ENCODE measurements at regions not wholly inside any gene's neighbourhood (a gene's known extent, or its start where the extent isn't known, plus 50 kb on each side); places are given as distances from the start of the nearest gene placed in this dataset.

- H3K4me2 ChIP-seq (ENCODE audit: low read length) = no peak overlapping the region
- BruUV-seq (replicated peaks) = no TSS peak
- DNase-seq (ENCODE audit: low spot score) = no peak
- ChIA-PET CTCF (ENCODE audit: unreplicated experiment) (no interaction called here), POLR2A (no interaction called here)
- H3K9me2 ChIP-seq (ENCODE audit: insufficient read depth, low read length) = no peaks in the 10 kb centered on the region
- H3K36me3 ChIP-seq (ENCODE audit: insufficient read depth, low read length) = no peaks in the 10 kb centered on the region
- H3K27ac ChIP-seq (ENCODE audit: low read depth, low read length, poor library complexity, severe bottlenecking) = no peak overlapping the region
- no peaks in the 10 kb centered on the region for H3K4me1 ChIP-seq (ENCODE audit: insufficient read depth, low read length, poor library complexity, severe bottlenecking)
- no peak overlapping the region for H3K4me3 ChIP-seq (ENCODE audit: low read depth, low read length, poor library complexity, severe bottlenecking)
- H3K9me3 ChIP-seq (ENCODE audit: low read length) = no peaks in the 10 kb centered on the region
- H3K79me2 ChIP-seq (ENCODE audit: insufficient read depth, low read depth, low read length) = no peaks in the 10 kb centered on the region
- H2AFZ ChIP-seq (ENCODE audit: low read length) = no peak overlapping the region
- TF ChIP-seq EZH2phosphoT487 (IDR thresholded peaks at IDR 0.05; ENCODE audit: borderline replicate concordance, low read depth, low read length) (no peak), CTCF (conservative IDR thresholded peaks at IDR 0.05; ENCODE audit: low read length) (peak; percentile 28; the same call in 1 of the 2 replicates)
- intact Hi-C loops (cut with micrococcal nuclease; ENCODE audit: unreplicated experiment) = no loop called here
- no peaks in the 10 kb centered on the region; the same call in 1 of the 2 replicates for H4K20me1 ChIP-seq (ENCODE audit: insufficient read depth, low read length)
These were observed 165.7 kb upstream of the RBM19 start for GRCh38 chr12:114131824-114132223.

- no peaks in the 10 kb centered on the region for H4K20me1 ChIP-seq (ENCODE audit: insufficient read depth, low read length)
These were observed 157.0 kb upstream of the RBM19 start for GRCh38 chr12:114123108-114123507.

GRCh38 chr12:114122016-114122415 lies 155.9 kb upstream of the RBM19 start:
- H3K4me3 ChIP-seq (ENCODE audit: low read depth, low read length, poor library complexity, severe bottlenecking) = no peak overlapping the region
- CTCF ChIA-PET (ENCODE audit: unreplicated experiment) = no interaction called here
- no peaks in the 10 kb centered on the region for H3K36me3 ChIP-seq (ENCODE audit: insufficient read depth, low read length)
- no peaks in the 10 kb centered on the region for H4K20me1 ChIP-seq (ENCODE audit: insufficient read depth, low read length)
- intact Hi-C loops (cut with micrococcal nuclease; ENCODE audit: unreplicated experiment) = no loop called here
- POLR2A ChIA-PET = no interaction called here
- H3K4me2 ChIP-seq (ENCODE audit: low read length) = no peak overlapping the region
- no TSS peak for BruUV-seq (replicated peaks)
- no peaks in the 10 kb centered on the region for H3K9me3 ChIP-seq (ENCODE audit: low read length)
- no peak for DNase-seq (ENCODE audit: low spot score)
- H3K9me2 ChIP-seq (ENCODE audit: insufficient read depth, low read length) = no peaks in the 10 kb centered on the region
- TF ChIP-seq EZH2phosphoT487 (IDR thresholded peaks at IDR 0.05; ENCODE audit: borderline replicate concordance, low read depth, low read length) (no peak), CTCF (conservative IDR thresholded peaks at IDR 0.05; ENCODE audit: low read length) (no peak)
- H3K4me1 ChIP-seq (ENCODE audit: insufficient read depth, low read length, poor library complexity, severe bottlenecking) = no peaks in the 10 kb centered on the region
- no peak overlapping the region for H2AFZ ChIP-seq (ENCODE audit: low read length)
- H3K79me2 ChIP-seq (ENCODE audit: insufficient read depth, low read depth, low read length) = no peaks in the 10 kb centered on the region
- no peak overlapping the region for H3K27ac ChIP-seq (ENCODE audit: low read depth, low read length, poor library complexity, severe bottlenecking)

More at GRCh38 chr12:114123108-114123507, 157.0 kb upstream of the RBM19 start:
- Histone ChIP-seq H3K4me1 (ENCODE audit: insufficient read depth, low read length, poor library complexity, severe bottlenecking) (no peaks in the 10 kb centered on the region), H3K4me2 (ENCODE audit: low read length) (no peak overlapping the region), H3K9me2 (ENCODE audit: insufficient read depth, low read length) (no peaks in the 10 kb centered on the region), H3K79me2 (ENCODE audit: insufficient read depth, low read depth, low read length) (no peaks in the 10 kb centered on the region), H3K36me3 (ENCODE audit: insufficient read depth, low read length) (no peaks in the 10 kb centered on the region), H2AFZ (ENCODE audit: low read length) (no peak overlapping the region), H3K27ac (ENCODE audit: low read depth, low read length, poor library complexity, severe bottlenecking) (no peak overlapping the region), H3K4me3 (ENCODE audit: low read depth, low read length, poor library complexity, severe bottlenecking) (no peak overlapping the region), H3K9me3 (ENCODE audit: low read length) (no peaks in the 10 kb centered on the region)
- BruUV-seq (replicated peaks) = no TSS peak
- no peak for TF ChIP-seq CTCF (conservative IDR thresholded peaks at IDR 0.05; ENCODE audit: low read length)
- no peak for TF ChIP-seq EZH2phosphoT487 (IDR thresholded peaks at IDR 0.05; ENCODE audit: borderline replicate concordance, low read depth, low read length)
- ChIA-PET CTCF (ENCODE audit: unreplicated experiment) (no interaction called here), POLR2A (no interaction called here)
- no peak for DNase-seq (ENCODE audit: low spot score)
- intact Hi-C loops (cut with micrococcal nuclease; ENCODE audit: unreplicated experiment) = no loop called here

All from OCI-LY7 (cell line).